Neural progenitor cell (in vitro differentiated cells): ENCODE measurements at regions not wholly inside any gene's neighbourhood (a gene's known extent, or its start where the extent isn't known, plus 50 kb on each side); places are given as distances from the start of the nearest gene placed in this dataset.

Experiments
- DNase-seq: peaks from one replicate; pipeline ENCODE4 v3.0.0-alpha.2; 2016; ENCODE audit warnings: low spot score
- H2AFZ ChIP-seq: fragments of 200-600 bp; sonication (generic); replicated peaks from 2 replicates; pipeline ENCODE4 v1.6.1; 2016; ENCODE audit warnings: antibody characterized with exemption
- H3F3A ChIP-seq: fragments of 200-600 bp; sonication (generic); 2 replicates; pipeline ENCODE4 v1.6.1; 2016; ENCODE audit warnings: antibody characterized with exemption, low read depth
- H3K27ac ChIP-seq: fragments of 200-600 bp; sonication (generic); 2 replicates; pipeline ENCODE4 v1.5.1; 2016; ENCODE audit warnings: mild to moderate bottlenecking
- H3K27me3 ChIP-seq: fragments of 200-600 bp; sonication (generic); 2 replicates; pipeline ENCODE4 v1.6.1; 2016; ENCODE audit warnings: mild to moderate bottlenecking, moderate library complexity
- H3K36me3 ChIP-seq: fragments of 200-600 bp; sonication (generic); 2 replicates; pipeline ENCODE4 v1.5.1; 2016
- H3K4me1 ChIP-seq: fragments of 200-600 bp; sonication (generic); 2 replicates; pipeline ENCODE4 v1.6.1; 2016; ENCODE audit warnings: mixed run types
- H3K4me2 ChIP-seq: fragments of 200-600 bp; sonication (generic); 2 replicates; pipeline ENCODE4 v1.6.1; 2016
- H3K4me3 ChIP-seq: fragments of 200-600 bp; sonication (generic); 2 replicates; pipeline ENCODE4 v1.5.1; 2016
- H3K79me2 ChIP-seq: fragments of 200-600 bp; sonication (generic); 2 replicates; pipeline ENCODE4 v1.6.1; 2016; ENCODE audit warnings: low read depth
- H3K9ac ChIP-seq: fragments of 200-600 bp; sonication (generic); 2 replicates; pipeline ENCODE4 v1.6.1; 2016
- H3K9me3 ChIP-seq: fragments of 200-600 bp; sonication (generic); 2 replicates; pipeline ENCODE4 v1.5.1; 2016; ENCODE audit warnings: low read depth
- H4K20me1 ChIP-seq: fragments of 200-600 bp; sonication (generic); 2 replicates; pipeline ENCODE4 v1.6.1; 2016; ENCODE audit warnings: low read depth
- H3K27ac Mint-ChIP-seq: 3 replicates; pipeline ENCODE4 v1.8.0; 2021; ENCODE audit warnings: mixed read lengths
- H3K27me3 Mint-ChIP-seq: 2 replicates; pipeline ENCODE4 v1.8.0; 2022; ENCODE audit warnings: low read depth, mild to moderate bottlenecking, inconsistent platforms, moderate library complexity, mixed read lengths; ENCODE audit not compliant: insufficient read depth
- H3K36me3 Mint-ChIP-seq: 3 replicates; pipeline ENCODE4 v1.8.0; 2021; ENCODE audit warnings: mixed read lengths
- H3K4me1 Mint-ChIP-seq: 3 replicates; pipeline ENCODE4 v1.8.0; 2021; ENCODE audit warnings: mixed read lengths
- H3K4me3 Mint-ChIP-seq: 3 replicates; pipeline ENCODE4 v1.8.0; 2021; ENCODE audit warnings: mild to moderate bottlenecking, moderate library complexity, mixed read lengths
- H3K9me3 Mint-ChIP-seq: 3 replicates; pipeline ENCODE4 v1.8.0; 2020; ENCODE audit warnings: mixed read lengths
- EZH2 ChIP-seq: fragments of 200-600 bp; sonication (generic); IDR thresholded peaks from 2 replicates; pipeline ENCODE4 v1.6.1; 2017; ENCODE audit warnings: antibody characterized with exemption, mild to moderate bottlenecking, moderate library complexity
- EZH2phosphoT487 ChIP-seq: fragments of 200-600 bp; sonication (generic); IDR thresholded peaks from 2 replicates; pipeline ENCODE4 v1.6.1; 2017; ENCODE audit warnings: antibody characterized with exemption
- TF ChIP-seq, protein P1 (sequence below): fragments of 200-600 bp; sonication (generic); IDR thresholded peaks from 2 replicates; pipeline ENCODE4 v1.5.1; 2017; ENCODE audit warnings: antibody characterized with exemption, mild to moderate bottlenecking

DNA sequence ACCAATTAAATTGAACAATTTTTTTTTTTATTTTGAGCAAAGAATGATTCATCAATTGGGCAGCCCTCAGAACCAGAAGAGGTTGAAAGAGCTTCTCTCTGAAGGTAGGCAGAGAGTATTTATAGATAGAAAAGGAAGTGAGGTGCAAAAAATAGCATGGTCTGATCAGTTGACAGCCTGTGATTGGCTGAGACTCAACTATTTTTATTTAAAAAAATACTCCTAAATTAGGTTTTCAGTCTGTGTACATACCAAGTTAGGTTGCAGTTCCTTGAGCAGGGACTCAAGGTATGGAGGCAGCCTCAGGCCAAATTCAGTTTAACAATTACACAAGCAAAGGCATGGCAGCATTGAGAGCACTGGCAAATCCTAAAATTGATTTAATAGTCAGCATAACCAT lies 1074.7 kb downstream of the SORCS1 start:
- no peaks in the 10 kb centered on the region for H3K9me3 ChIP-seq
- no peaks in the 10 kb centered on the region for H3K36me3 ChIP-seq
- H3K4me1 ChIP-seq = peaks cover 6% of the 10 kb centered on the region
- no peaks in the 10 kb centered on the region for H3K27me3 Mint-ChIP-seq
- TF ChIP-seq EZH2 = no peak
- TF ChIP-seq, protein P1, sequence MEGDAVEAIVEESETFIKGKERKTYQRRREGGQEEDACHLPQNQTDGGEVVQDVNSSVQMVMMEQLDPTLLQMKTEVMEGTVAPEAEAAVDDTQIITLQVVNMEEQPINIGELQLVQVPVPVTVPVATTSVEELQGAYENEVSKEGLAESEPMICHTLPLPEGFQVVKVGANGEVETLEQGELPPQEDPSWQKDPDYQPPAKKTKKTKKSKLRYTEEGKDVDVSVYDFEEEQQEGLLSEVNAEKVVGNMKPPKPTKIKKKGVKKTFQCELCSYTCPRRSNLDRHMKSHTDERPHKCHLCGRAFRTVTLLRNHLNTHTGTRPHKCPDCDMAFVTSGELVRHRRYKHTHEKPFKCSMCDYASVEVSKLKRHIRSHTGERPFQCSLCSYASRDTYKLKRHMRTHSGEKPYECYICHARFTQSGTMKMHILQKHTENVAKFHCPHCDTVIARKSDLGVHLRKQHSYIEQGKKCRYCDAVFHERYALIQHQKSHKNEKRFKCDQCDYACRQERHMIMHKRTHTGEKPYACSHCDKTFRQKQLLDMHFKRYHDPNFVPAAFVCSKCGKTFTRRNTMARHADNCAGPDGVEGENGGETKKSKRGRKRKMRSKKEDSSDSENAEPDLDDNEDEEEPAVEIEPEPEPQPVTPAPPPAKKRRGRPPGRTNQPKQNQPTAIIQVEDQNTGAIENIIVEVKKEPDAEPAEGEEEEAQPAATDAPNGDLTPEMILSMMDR = no peak
- no peak for TF ChIP-seq EZH2phosphoT487
- no peaks in the 10 kb centered on the region for H3K79me2 ChIP-seq
- H4K20me1 ChIP-seq = no peaks in the 10 kb centered on the region
- no peak overlapping the region for H3K4me3 ChIP-seq
- H3K9ac ChIP-seq = no peak overlapping the region
- H3F3A ChIP-seq = no peaks in the 10 kb centered on the region
- H3K4me3 Mint-ChIP-seq = no peak overlapping the region
- H3K27me3 ChIP-seq = no peaks in the 10 kb centered on the region
- no peak overlapping the region for H3K27ac Mint-ChIP-seq
- H3K4me1 Mint-ChIP-seq = peaks cover 5% of the 10 kb centered on the region
- H3K9me3 Mint-ChIP-seq = no peaks in the 10 kb centered on the region
- H2AFZ ChIP-seq = no peak overlapping the region
- H3K4me2 ChIP-seq = no peak overlapping the region
- no peak overlapping the region for H3K27ac ChIP-seq
- no peaks in the 10 kb centered on the region for H3K36me3 Mint-ChIP-seq
- DNase-seq = no peak

DNA sequence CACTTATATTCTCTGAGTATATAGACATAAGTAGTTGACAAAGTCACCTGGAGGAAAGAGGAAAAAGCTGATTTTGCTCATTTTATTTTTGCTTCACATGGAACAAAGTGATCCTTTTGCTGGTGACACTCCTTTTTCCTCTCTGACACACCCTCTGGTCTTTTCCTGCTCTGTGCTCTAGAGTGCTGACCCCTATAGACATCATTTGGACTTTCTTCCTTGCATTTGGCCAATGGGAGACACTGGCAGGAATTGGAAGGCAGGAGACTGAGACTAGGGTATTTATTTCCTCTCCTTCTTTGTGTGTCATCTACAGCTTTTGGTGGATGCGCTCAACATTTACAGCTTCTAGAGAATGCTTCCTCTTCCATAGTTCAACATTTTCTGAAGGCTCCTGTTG lies 1078.1 kb downstream of the SORCS1 start:
- DNase-seq = no peak
- no peak for TF ChIP-seq EZH2
- TF ChIP-seq, protein P1 = peak; percentile 20
- TF ChIP-seq EZH2phosphoT487 = no peak
- no peak overlapping the region for H3K4me3 Mint-ChIP-seq
- Histone ChIP-seq H4K20me1 (no peaks in the 10 kb centered on the region), H3K4me3 (no peak overlapping the region), H3K36me3 (no peaks in the 10 kb centered on the region), H3K4me2 (no peak overlapping the region), H3K27me3 (no peaks in the 10 kb centered on the region), H2AFZ (no peak overlapping the region), H3K79me2 (no peaks in the 10 kb centered on the region), H3K4me1 (no peaks in the 10 kb centered on the region), H3K27ac (no peak overlapping the region), H3K9me3 (no peaks in the 10 kb centered on the region), H3K9ac (no peak overlapping the region), H3F3A (no peaks in the 10 kb centered on the region)
- no peaks in the 10 kb centered on the region for H3K36me3 Mint-ChIP-seq
- H3K27me3 Mint-ChIP-seq = peaks cover 3% of the 10 kb centered on the region
- H3K9me3 Mint-ChIP-seq = no peaks in the 10 kb centered on the region
- H3K4me1 Mint-ChIP-seq = no peaks in the 10 kb centered on the region
- no peak overlapping the region for H3K27ac Mint-ChIP-seq

GRCh38 chr10:106083572-106083971 lies 1080.9 kb downstream of the SORCS1 start:
- Histone ChIP-seq H3K9ac (no peak overlapping the region), H3K27me3 (no peaks in the 10 kb centered on the region), H3F3A (no peaks in the 10 kb centered on the region), H3K79me2 (no peaks in the 10 kb centered on the region), H3K9me3 (no peaks in the 10 kb centered on the region), H3K4me1 (peaks cover 4% of the 10 kb centered on the region), H4K20me1 (no peaks in the 10 kb centered on the region), H3K4me2 (no peak overlapping the region), H3K4me3 (no peak overlapping the region), H3K36me3 (no peaks in the 10 kb centered on the region), H2AFZ (no peak overlapping the region), H3K27ac (no peak overlapping the region)
- H3K36me3 Mint-ChIP-seq = no peaks in the 10 kb centered on the region
- no peaks in the 10 kb centered on the region for H3K4me1 Mint-ChIP-seq
- H3K4me3 Mint-ChIP-seq = no peak overlapping the region
- no peaks in the 10 kb centered on the region for H3K9me3 Mint-ChIP-seq
- no peak overlapping the region for H3K27ac Mint-ChIP-seq
- no peak for DNase-seq
- TF ChIP-seq EZH2 (no peak), EZH2phosphoT487 (no peak)
- TF ChIP-seq, protein P1 = no peak
- peaks cover 3% of the 10 kb centered on the region for H3K27me3 Mint-ChIP-seq
